ENCODE measurements at regions not wholly inside any gene's neighbourhood (a gene's known extent, or its start where the extent isn't known, plus 50 kb on each side); places are given as distances from the start of the nearest gene placed in this dataset.

- DNase-seq (ENCODE audit: extremely low read depth, low read depth): no peak
Measured at GRCh38 chr3:72316501-72317279, 531.6 kb downstream of the SHQ1 start.

GRCh38 chr3:72313308-72313707, 528.4 kb upstream of the PROK2 start:
- DNase-seq (ENCODE audit: extremely low read depth, low read depth): no peak

DNA sequence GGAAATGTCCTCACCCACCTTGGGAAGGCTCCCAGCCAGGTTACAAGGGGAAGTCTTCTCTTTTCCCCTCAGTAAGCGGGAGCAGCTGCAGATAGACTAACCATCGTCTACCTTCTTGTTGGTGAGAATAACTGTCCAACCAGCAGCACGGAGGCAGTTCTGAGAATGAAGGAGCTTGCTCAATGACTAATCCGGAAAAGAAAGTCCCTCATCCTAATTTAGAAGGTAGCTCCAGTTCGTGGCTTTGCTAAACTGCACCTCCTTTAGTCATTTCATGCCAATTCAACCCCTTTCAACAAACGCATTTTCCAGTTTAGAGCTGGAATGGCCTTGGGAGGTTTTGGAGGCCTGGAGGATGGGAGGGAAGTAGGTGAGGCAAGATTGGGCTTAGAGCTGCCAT, 527.4 kb upstream of the PROK2 start:
- no peak for DNase-seq (ENCODE audit: extremely low read depth, low read depth)

- DNase-seq (ENCODE audit: extremely low read depth, low read depth): no peak
Measured at GRCh38 chr3:72311425-72311824, 526.5 kb upstream of the PROK2 start.

- DNase-seq (ENCODE audit: extremely low read depth, low read depth): peak; percentile 46
Measured at GRCh38 chr3:72310419-72311380, 525.8 kb upstream of the PROK2 start.

- no peak for DNase-seq (ENCODE audit: extremely low read depth, low read depth)
Measured at GRCh38 chr3:72309661-72310418, 524.9 kb upstream of the PROK2 start.

DNA sequence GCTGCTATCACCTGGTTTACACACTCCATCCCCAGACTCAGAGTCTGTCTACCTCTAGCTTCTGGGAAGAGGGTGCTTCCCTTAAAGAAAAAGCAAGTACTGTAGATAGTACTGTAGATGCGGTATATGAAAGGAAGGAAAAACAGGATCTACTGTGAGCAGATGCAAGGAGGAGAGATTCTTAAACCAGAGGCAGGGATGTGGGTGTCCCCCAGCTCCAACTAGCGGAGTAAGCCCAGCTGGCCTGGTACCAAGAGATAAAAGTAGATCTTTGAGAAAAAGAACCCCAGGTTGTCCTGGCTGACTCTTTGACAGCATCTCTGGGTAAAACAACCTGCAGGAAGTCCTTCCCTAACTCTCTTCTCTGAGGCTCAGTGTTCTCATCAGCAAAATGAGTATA, 523.7 kb upstream of the PROK2 start:
- DNase-seq (ENCODE audit: extremely low read depth, low read depth): no peak

- DNase-seq (ENCODE audit: extremely low read depth, low read depth): no peak
Measured at GRCh38 chr3:72307438-72308115, 522.6 kb upstream of the PROK2 start.

GRCh38 chr3:72306800-72307341, 521.9 kb upstream of the PROK2 start:
- DNase-seq (ENCODE audit: extremely low read depth, low read depth): no peak

DNA sequence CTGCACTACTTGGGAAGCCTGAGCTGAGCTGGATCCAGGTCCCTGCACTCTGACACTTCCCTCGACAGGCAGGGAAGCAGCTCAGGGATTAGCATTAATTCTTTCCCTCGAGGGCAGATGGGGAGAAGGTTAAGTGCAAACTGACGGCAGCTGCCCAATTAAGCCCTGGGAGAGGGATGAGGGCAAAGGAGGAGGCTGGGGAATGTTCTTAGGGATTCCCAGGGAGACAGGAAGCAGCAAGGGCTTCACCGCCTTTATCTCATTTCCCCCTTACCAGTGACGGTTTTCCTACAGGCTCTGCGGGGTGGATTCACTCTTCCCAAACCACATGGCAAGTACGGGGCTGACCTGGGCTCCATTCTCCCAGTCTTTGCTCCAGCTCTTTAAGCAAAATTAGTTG, 519.0 kb upstream of the PROK2 start:
- DNase-seq (ENCODE audit: extremely low read depth, low read depth): no peak

DNA sequence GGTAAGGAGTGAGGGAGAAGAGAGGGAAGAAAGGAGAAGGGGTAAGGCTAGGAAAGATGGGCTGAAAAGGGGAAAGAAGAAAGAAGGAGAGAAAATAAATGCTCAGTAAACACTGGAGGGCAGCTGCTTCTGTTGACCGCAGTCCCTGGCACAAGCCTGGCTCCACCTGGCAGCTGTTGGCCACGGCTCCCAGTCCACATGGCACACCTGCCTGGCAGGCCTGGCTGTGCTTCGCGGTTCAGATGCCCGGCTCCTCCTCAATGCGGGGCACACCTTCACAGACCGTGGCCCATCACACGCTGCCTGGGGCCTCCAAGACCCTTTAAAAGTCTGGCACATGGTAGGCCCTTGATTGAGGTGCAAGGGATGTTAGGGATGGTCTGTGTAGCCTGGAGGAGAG, 516.8 kb upstream of the PROK2 start:
- DNase-seq (ENCODE audit: extremely low read depth, low read depth): no peak

DNA sequence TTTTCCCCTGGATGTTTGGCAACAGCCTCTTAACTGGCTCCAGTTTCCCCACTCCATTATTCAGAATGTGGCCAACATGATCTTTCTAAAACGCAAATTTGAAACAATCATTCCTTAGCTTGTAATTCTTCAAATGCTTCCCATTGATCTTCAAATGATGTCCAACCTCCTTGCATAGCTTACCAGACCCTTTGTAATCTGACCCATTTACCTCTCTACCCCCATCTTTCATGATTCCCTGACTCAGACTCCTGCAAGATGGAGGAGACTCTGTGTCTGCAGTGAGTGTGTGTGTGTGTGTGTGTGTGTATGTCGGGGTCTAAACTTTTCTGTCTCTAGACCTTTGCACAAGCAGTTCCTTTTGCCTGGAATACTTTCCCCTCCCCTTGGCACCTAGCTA, 515.7 kb upstream of the PROK2 start:
- no peak for DNase-seq (ENCODE audit: extremely low read depth, low read depth)

GRCh38 chr3:72299823-72300222, 514.9 kb upstream of the PROK2 start:
- DNase-seq (ENCODE audit: extremely low read depth, low read depth): no peak

GRCh38 chr3:72299321-72299802, 514.4 kb upstream of the PROK2 start:
- no peak for DNase-seq (ENCODE audit: extremely low read depth, low read depth)

DNA sequence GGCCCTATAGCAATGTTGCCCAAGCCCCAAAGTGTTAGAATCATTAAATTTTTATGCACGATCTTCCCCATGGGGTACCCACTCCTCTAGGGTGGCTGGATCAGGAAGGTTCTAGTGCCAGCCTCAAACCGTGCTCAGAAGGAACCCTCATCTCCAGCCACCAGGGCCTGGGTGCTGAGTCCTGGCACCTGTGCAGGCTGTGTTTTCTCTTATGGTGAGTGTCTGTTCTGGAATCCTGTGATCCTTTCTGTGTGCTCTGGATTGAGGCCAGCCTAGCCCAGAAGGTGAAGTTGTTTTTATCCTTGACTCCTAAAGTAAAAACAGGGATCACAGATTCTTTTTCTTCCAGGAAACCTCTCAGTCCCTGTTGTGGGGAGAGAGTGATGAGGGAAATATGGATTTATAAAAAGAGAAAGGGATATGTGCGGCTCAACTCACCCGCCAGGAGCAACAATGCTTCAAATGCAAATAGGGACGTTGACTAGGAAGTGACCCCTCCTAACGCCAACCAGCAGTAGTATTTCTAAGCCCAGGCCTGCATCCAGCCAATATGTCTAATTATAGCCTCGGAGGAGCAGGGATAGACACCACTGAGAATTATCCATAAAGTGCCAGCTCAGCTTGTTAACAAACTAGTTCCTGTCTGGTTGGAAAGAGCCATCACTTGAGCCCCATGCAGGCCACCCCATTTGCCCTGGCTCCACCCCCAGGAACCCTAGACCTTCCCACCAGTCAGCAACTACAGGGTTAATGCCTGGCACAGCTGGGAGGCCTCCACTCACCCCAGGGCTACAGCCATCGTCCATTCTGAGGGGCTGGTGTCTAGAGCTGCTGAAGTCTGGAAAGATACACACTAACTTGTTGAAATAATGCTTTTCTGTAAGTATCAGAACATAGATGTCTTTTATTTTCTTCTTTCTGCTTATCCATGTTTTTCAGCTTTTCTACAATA, 513.5 kb upstream of the PROK2 start:
- no peak for DNase-seq (ENCODE audit: extremely low read depth, low read depth)

- no peak for DNase-seq (ENCODE audit: extremely low read depth, low read depth)
Measured at GRCh38 chr3:72297481-72297880, 512.5 kb upstream of the PROK2 start.

- no peak for DNase-seq (ENCODE audit: extremely low read depth, low read depth)
Measured at GRCh38 chr3:72296477-72297111, 511.6 kb upstream of the PROK2 start.

DNA sequence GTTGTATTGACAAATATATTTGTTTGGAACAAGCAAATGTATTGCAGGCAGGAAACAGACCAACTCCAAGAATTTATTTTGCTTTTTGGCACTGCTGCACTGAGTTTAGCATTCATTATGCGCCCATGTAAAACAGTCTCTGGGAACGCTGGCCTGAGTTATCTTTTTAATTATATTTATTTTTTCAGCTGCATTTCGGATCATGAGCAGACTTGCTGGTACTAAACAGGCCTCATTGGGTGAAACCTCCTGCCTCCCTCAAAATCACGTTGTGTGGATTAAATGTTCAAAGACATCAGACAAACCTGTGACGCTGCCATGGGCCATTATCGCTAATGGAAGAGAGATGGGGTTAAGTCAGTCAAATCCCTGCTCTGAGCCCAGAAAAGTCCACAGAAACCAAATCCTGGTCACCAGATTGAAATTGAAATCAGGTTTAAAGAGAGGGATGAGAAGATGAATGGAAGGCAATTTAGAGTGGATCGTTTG, 511.1 kb upstream of the PROK2 start:
- no peak for DNase-seq (ENCODE audit: extremely low read depth, low read depth)

All from NCI-H460 (cell line).